C4-2B (cell line): ENCODE measurements at regions not wholly inside any gene's neighbourhood (a gene's known extent, or its start where the extent isn't known, plus 50 kb on each side); places are given as distances from the start of the nearest gene placed in this dataset.
"Not testable (repeated sequence)": the region's sequence is repeated elsewhere in the genome, so short reads cannot be mapped to it uniquely, and the experiment has no call there.

Experiments used
- H3K27ac ChIP-seq: fragments of 450-650 bp; 2 replicates; pipeline ENCODE4 v1.5.1; 2017
- ZFX ChIP-seq: fragments of 450-650 bp; IDR thresholded peaks from 2 replicates; pipeline ENCODE4 v1.6.1; 2017
- TF ChIP-seq, protein P1 (sequence below): fragments of 450-650 bp; conservative IDR thresholded peaks from 2 replicates; pipeline ENCODE4 v1.5.1; 2017; ENCODE audit warnings: mild to moderate bottlenecking

DNA sequence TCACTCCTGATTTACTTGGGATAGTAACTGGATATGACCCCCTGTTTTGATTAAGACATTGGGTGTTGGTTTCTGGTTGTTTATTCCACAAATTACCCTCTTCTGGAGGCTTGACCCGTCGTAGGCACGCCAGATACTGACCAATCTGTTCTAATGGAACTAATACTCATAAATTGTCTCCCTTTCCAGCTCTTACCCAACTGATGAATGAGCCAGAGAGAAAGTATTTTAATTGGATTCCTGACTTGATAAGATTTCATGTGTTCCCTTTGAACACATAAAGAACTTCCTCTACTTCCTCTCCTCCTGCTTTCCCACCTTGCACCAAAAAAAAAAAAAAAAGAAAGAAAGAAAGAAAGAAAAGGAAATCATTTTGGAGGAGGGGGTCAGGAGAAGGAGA is 340.9 kb downstream of the PCNX1 start:
- TF ChIP-seq, protein P1, sequence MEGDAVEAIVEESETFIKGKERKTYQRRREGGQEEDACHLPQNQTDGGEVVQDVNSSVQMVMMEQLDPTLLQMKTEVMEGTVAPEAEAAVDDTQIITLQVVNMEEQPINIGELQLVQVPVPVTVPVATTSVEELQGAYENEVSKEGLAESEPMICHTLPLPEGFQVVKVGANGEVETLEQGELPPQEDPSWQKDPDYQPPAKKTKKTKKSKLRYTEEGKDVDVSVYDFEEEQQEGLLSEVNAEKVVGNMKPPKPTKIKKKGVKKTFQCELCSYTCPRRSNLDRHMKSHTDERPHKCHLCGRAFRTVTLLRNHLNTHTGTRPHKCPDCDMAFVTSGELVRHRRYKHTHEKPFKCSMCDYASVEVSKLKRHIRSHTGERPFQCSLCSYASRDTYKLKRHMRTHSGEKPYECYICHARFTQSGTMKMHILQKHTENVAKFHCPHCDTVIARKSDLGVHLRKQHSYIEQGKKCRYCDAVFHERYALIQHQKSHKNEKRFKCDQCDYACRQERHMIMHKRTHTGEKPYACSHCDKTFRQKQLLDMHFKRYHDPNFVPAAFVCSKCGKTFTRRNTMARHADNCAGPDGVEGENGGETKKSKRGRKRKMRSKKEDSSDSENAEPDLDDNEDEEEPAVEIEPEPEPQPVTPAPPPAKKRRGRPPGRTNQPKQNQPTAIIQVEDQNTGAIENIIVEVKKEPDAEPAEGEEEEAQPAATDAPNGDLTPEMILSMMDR = no peak
- no peak overlapping the region for H3K27ac ChIP-seq

- TF ChIP-seq, protein P1 = no peak
- TF ChIP-seq ZFX = no peak
- no peak overlapping the region for H3K27ac ChIP-seq
Observed at GRCh38 chr14:71250347-71250746, 343.1 kb downstream of the PCNX1 start.

DNA sequence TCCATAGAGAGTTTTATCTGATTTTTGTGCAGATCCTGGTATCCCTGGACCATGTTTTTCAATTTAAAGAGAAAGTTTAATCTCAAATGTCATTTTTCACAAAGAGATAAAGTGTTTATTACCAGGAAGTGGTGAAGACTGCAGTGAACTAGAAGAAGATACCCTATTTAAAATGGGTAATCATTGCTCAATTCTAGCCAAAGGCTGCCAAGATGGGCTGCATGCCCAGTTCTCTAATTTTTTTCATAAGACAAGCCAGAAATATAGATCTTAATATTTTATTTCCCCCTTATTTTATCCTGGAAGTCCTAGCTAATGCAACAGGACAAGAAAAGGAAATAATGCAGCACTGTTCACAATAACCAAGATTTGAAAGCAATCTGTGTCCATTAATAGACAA is 343.5 kb downstream of the PCNX1 start:
- TF ChIP-seq ZFX = no peak
- TF ChIP-seq, protein P1 = no peak
- H3K27ac ChIP-seq = no peak overlapping the region

DNA sequence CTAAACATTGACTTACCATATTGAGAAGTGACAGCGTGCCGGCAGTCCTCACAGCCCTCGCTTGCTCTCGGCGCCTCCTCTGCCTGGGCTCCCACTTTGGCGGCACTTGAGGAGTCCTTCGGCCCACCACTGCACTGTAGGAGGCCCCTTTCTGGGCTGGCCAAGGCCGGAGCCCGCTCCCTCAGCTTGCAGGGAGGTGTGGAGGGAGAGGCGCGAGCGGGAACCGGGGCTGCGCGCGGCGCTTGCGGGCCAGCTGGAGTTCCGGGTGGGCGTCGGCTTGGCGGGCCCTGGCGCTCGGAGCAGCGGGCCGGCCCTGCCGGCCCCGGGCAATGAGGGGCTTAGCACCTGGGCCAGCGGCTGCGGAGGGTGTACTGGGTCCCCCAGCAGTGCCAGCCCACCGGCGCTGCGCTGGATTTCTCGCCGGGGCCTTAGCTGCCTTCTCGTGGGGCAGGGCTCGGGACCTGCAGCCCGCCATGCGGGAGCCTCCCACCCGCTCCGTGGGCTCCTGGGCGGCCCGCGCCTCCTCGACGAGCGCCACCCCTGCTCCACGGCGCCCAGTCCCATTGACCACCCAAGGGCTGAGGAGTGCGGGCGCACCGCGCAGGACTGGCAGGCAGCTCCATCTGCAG is 346.9 kb downstream of the PCNX1 start:
- H3K27ac ChIP-seq = not testable (repeated sequence)

DNA sequence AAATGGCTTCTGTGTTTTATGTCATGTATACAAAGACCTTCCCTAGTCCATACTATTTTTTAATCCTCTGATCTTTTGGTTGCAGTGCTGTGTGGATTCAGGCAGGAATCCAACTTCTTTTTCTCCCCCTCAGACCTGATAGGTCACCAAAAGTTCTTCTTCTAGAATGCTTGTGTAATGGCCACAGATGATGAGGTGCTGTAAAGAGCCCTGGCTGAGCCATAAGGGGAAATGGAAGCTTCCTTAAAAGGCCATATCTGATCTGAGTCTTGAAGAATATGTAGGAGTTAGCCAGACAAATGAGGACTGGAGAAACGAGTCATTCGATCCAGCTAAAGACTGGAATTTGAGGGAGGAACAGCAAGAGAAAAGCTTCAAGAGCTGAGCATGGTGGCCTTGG is 353.9 kb downstream of the PCNX1 start:
- no peak overlapping the region for H3K27ac ChIP-seq
- TF ChIP-seq ZFX = no peak
- TF ChIP-seq, protein P1 = no peak

DNA sequence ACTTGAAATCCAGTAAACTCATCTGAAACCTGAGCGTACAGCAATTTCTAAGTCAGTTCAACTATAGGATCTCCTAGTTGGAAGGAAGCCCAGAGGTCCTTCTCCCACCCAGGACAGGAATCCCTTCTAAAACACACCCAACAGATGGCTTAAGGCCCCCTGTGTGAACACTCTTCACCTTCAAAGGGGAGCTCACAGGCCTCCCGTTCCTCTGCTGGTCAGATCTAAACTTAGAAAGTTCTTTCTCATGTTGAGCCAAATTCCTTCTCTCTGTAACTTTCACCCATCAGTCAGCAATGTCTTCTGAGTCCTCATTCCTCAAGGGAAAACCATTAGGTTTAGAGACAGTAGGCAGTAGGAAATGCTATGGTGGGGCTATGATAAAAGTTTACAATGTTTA is 355.2 kb downstream of the PCNX1 start:
- TF ChIP-seq, protein P1 = no peak
- no peak for TF ChIP-seq ZFX
- H3K27ac ChIP-seq = no peak overlapping the region

DNA sequence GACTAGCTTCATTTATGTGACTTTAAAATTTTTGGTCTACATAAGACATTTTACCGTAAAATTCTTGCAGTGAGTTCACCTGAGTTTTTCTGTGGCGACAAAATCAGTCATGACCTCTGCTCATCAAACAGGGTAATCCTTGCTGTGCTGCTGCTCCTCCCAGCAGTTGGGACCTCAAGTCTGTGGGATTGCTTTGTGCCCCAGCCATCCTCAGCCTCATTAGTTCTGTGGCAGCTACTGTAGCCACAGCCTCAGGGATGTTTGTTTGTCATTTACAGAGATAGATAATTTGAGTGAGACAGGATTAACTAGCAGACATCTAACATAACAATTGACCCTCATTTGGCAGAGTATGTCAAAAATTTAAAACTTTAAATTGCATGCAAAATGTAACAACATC is 357.0 kb downstream of the PCNX1 start:
- TF ChIP-seq, protein P1 = no peak
- TF ChIP-seq ZFX = no peak
- no peak overlapping the region for H3K27ac ChIP-seq

- no peak for TF ChIP-seq ZFX
- TF ChIP-seq, protein P1 = no peak
- H3K27ac ChIP-seq = no peak overlapping the region
Observed at GRCh38 chr14:71267007-71267513, 359.8 kb downstream of the PCNX1 start.
